Breast epithelium (tissue), 3 donors: ENCODE measurements at regions not wholly inside any gene's neighbourhood (a gene's known extent, or its start where the extent isn't known, plus 50 kb on each side); places are given as distances from the start of the nearest gene placed in this dataset.

Source experiments
- CTCF ChIP-seq, 3 donors: fragments of 450-650 bp; IDR thresholded peaks; one replicate each; pipeline ENCODE4 v1.5.1; 2016 to 2017; ENCODE audit warnings: antibody characterized with exemption in 3 of 3, mild to moderate bottlenecking in 3 of 3, moderate library complexity in 3 of 3
- POLR2A ChIP-seq: fragments of 450-650 bp; IDR thresholded peaks from one replicate; pipeline ENCODE4 v1.6.1; 2016; ENCODE audit warnings: antibody characterized with exemption, mild to moderate bottlenecking, moderate library complexity
- POLR2AphosphoS5 ChIP-seq, 3 donors: sonication (generic); formaldehyde crosslinking; IDR thresholded peaks; one replicate each; pipeline ENCODE4 v1.6.1; 2017; ENCODE audit warnings: antibody characterized with exemption in 3 of 3

- TF ChIP-seq POLR2A = no peak
- TF ChIP-seq CTCF (IDR thresholded peaks at IDR 0.05) = no peak
- TF ChIP-seq POLR2AphosphoS5 (IDR thresholded peaks at IDR 0.05) = no peak
Observed at GRCh38 chr7:115240242-115240641, 318.3 kb downstream of the MDFIC start.
